Gastroesophageal sphincter (tissue), 4 donors: ENCODE measurements at regions not wholly inside any gene's neighbourhood (a gene's known extent, or its start where the extent isn't known, plus 50 kb on each side); places are given as distances from the start of the nearest gene placed in this dataset.

Experiments
- ATAC-seq: fragments of 150-250 bp; one replicate; pipeline ENCODE4 v1.9.1; 2016; ENCODE audit warnings: mild to moderate bottlenecking, moderate library complexity
- H3K27ac ChIP-seq, 4 donors: fragments of 200-600 bp; sonication (generic) in 3 of 4; 1 replicate in 3 of 4; 2 replicates in 1 of 4; pipeline ENCODE4 v1.5.1; 2016 to 2019
- H3K27me3 ChIP-seq: fragments of 200-600 bp; sonication (generic); one replicate; pipeline ENCODE4 v1.5.1; 2019
- H3K36me3 ChIP-seq, 2 donors: fragments of 200-600 bp; sonication (generic); one replicate each; pipeline ENCODE4 v1.5.1; 2019; ENCODE audit warnings: control low read depth in 1 of 2
- H3K4me1 ChIP-seq, 3 donors: fragments of 200-600 bp; sonication (generic); 1 replicate in 2 of 3; 2 replicates in 1 of 3; pipeline ENCODE4 v1.5.1; 2016 to 2019; ENCODE audit warnings: control low read depth in 2 of 3
- H3K4me3 ChIP-seq, 2 donors: fragments of 200-600 bp; sonication (generic); one replicate each; pipeline ENCODE4 v1.5.1; 2019; ENCODE audit warnings: mild to moderate bottlenecking in 1 of 2, moderate library complexity in 1 of 2
- H3K9me3 ChIP-seq, 3 donors: fragments of 200-600 bp; sonication (generic); one replicate each; pipeline ENCODE4 v1.5.1; 2017 to 2019; ENCODE audit warnings: control low read depth in 2 of 3
- EP300 ChIP-seq: sonication (generic); formaldehyde crosslinking; IDR thresholded peaks from one replicate; pipeline ENCODE4 v1.6.1; 2017; ENCODE audit warnings: antibody characterized with exemption, mild to moderate bottlenecking
- POLR2A ChIP-seq, 2 donors: fragments of 450-650 bp; IDR thresholded peaks; one replicate each; pipeline ENCODE4 v1.6.1; 2017; ENCODE audit warnings: antibody characterized with exemption in 2 of 2, mild to moderate bottlenecking in 2 of 2, moderate library complexity in 1 of 2
- POLR2AphosphoS5 ChIP-seq: sonication (generic); formaldehyde crosslinking; IDR thresholded peaks from one replicate; pipeline ENCODE4 v1.6.1; 2017; ENCODE audit warnings: antibody characterized with exemption
- WGBS, 2 donors: methylation state at CpG; one replicate each; pipeline ENCODE4 v1.1.5; 2018; ENCODE audit warnings: low coverage in 1 of 2; 5-methylcytosine and 5-hydroxymethylcytosine counted together
- TF ChIP-seq, protein P1 (sequence below), 4 experiments: fragments of 200-600 bp in 2 of 4; fragments of 450-650 bp in 2 of 4; sonication (generic) in 1 of 4; IDR thresholded peaks; one replicate each; pipeline ENCODE4 v1.5.1; 2017 to 2019; ENCODE audit warnings: antibody characterized with exemption in 4 of 4, mild to moderate bottlenecking in 2 of 4, moderate library complexity in 2 of 4

DNA sequence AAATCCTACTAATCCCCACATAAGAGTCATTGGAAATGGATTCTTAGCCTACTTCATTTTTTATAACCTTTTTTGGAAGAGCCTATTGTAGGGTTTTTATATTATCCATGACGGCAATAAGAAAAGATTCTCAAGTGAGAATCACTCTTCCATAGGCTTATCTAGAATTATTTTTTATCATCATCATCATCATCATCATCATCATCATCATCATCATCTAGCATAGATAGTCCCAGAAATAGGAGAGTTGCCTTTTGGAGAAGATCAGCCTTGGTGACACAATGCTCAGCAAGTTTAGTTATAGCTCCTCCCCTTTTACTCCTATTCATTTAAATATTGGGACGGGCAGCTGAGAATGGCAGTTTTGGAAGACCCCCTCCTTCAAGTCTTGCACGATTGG, 359.1 kb upstream of the SLC35B3 start:
- Histone ChIP-seq H3K4me3 (no peak overlapping the region), H3K27ac (no peak overlapping the region), H3K36me3 (no peaks in the 10 kb centered on the region), H3K9me3 (no peaks in the 10 kb centered on the region), H3K4me1 (no peaks in the 10 kb centered on the region), H3K27me3 (no peaks in the 10 kb centered on the region)
- WGBS, 2 donors, result 76 to 83% methylated on average over 3 of the region's 3 CpGs
- no peak for ATAC-seq
- TF ChIP-seq POLR2AphosphoS5, result no peak
- TF ChIP-seq POLR2A (IDR thresholded peaks at IDR 0.05), result no peak
- TF ChIP-seq EP300, result no peak
- TF ChIP-seq, protein P1, sequence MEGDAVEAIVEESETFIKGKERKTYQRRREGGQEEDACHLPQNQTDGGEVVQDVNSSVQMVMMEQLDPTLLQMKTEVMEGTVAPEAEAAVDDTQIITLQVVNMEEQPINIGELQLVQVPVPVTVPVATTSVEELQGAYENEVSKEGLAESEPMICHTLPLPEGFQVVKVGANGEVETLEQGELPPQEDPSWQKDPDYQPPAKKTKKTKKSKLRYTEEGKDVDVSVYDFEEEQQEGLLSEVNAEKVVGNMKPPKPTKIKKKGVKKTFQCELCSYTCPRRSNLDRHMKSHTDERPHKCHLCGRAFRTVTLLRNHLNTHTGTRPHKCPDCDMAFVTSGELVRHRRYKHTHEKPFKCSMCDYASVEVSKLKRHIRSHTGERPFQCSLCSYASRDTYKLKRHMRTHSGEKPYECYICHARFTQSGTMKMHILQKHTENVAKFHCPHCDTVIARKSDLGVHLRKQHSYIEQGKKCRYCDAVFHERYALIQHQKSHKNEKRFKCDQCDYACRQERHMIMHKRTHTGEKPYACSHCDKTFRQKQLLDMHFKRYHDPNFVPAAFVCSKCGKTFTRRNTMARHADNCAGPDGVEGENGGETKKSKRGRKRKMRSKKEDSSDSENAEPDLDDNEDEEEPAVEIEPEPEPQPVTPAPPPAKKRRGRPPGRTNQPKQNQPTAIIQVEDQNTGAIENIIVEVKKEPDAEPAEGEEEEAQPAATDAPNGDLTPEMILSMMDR (IDR thresholded peaks at IDR 0.05), result no peak

DNA sequence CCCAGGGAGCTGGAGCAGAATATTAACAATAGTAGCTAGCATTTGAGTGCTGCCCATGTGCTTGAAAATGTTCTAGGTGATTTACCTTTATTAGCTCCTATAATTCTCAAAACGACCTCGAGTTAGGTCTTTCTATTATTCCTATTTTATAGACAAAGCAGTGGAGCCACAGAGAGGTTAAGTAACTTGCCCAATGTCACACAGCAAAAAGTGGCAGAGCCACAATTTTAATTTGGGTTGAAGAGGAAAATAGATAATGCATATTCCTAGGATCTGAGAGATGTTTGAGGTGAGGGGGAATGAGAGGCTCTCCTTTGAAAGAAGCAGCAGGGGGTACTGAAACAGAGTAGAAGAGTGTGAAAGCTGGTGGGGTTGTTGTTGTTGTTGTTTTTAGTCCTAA, 354.5 kb upstream of the SLC35B3 start:
- H3K27ac ChIP-seq, result no peak overlapping the region
- H3K36me3 ChIP-seq, result no peaks in the 10 kb centered on the region
- no peak for ATAC-seq
- 89% methylated on average over 2 of the region's 2 CpGs; no CpG with 5 or more reads in 1 of the 2 donors for WGBS, 2 donors
- no peak overlapping the region for H3K4me3 ChIP-seq
- TF ChIP-seq, protein P1 (IDR thresholded peaks at IDR 0.05), result no peak
- TF ChIP-seq POLR2AphosphoS5 (no peak), EP300 (no peak), POLR2A (IDR thresholded peaks at IDR 0.05) (no peak)
- H3K9me3 ChIP-seq, result no peaks in the 10 kb centered on the region
- no peaks in the 10 kb centered on the region for H3K4me1 ChIP-seq
- no peaks in the 10 kb centered on the region for H3K27me3 ChIP-seq

DNA sequence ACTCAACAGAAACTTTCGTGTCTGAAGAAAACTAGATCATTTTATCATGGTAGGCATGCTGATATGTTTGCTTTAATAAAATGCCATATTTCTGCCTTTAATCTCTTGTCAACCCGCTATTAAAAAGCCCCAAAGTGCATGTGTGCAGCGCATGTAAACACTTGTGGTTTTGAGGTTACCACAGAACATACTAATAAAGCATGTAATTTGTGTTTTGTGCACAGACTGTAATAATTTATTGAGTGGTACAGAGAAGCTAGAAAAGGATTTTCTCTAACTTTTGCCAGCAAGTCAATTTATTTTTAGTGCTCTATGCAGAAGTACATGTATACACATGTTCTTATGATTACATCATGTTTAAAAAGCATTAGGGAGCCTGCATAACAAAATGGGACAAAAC, 349.9 kb upstream of the SLC35B3 start:
- H3K4me1 ChIP-seq, result no peaks in the 10 kb centered on the region
- H3K9me3 ChIP-seq, result no peaks in the 10 kb centered on the region
- WGBS, 2 donors, result 76 to 91% methylated on average over 3 of the region's 3 CpGs
- no peak for ATAC-seq
- no peak overlapping the region for H3K27ac ChIP-seq
- H3K4me3 ChIP-seq, result no peak overlapping the region
- no peaks in the 10 kb centered on the region for H3K27me3 ChIP-seq
- H3K36me3 ChIP-seq, result no peaks in the 10 kb centered on the region
- TF ChIP-seq POLR2AphosphoS5, result no peak
- TF ChIP-seq POLR2A (IDR thresholded peaks at IDR 0.05), result no peak
- no peak for TF ChIP-seq EP300
- TF ChIP-seq, protein P1 (IDR thresholded peaks at IDR 0.05), result no peak

DNA sequence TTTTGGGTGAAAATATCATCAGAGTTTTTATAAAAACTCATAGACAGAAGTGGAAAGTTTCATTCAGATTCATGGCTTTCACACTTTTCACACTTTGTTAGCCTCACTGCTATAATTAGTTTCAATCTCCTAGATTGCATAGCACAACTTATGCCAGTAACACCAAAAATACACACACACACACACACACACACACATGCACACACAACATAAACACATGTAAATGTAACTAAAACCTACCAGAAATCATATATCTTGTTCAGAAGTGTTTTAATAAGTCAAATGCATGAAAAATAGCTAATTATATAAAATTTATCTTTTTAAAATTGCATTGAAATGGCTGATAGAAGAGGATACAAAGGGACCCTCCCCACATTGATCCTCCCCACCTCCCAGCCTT, 347.8 kb upstream of the SLC35B3 start:
- no peak for ATAC-seq
- H3K4me3 ChIP-seq, result no peak overlapping the region
- H3K27me3 ChIP-seq, result no peaks in the 10 kb centered on the region
- no peaks in the 10 kb centered on the region for H3K9me3 ChIP-seq
- H3K27ac ChIP-seq, result no peak overlapping the region
- no peak for TF ChIP-seq POLR2AphosphoS5
- TF ChIP-seq POLR2A (IDR thresholded peaks at IDR 0.05), result no peak
- TF ChIP-seq, protein P1 (IDR thresholded peaks at IDR 0.05), result no peak
- TF ChIP-seq EP300, result no peak
- H3K36me3 ChIP-seq, result no peaks in the 10 kb centered on the region
- H3K4me1 ChIP-seq, result no peaks in the 10 kb centered on the region

DNA sequence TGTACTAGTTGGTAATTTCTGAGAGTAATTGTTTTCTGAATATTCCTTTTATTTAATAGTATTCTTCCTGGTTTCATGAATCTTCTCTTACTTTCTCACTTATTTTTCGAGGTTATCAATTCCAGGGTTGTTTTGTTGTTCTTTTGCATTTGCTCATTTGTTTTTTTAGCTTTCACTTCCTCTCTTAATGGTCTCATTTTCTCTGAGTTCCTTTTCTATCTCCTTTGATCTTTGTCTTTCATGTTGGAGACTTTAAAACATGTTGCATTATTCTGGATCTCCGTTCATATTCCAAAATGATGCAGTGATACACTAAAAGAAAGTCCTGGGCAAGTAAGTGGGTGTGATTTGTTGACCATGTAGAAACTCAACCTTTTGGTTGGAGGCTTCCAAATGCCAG, 345.3 kb upstream of the SLC35B3 start:
- Histone ChIP-seq H3K36me3 (no peaks in the 10 kb centered on the region), H3K27me3 (no peaks in the 10 kb centered on the region), H3K27ac (no peak overlapping the region), H3K4me3 (no peak overlapping the region), H3K9me3 (no peaks in the 10 kb centered on the region), H3K4me1 (no peaks in the 10 kb centered on the region)
- WGBS, 2 donors, result 83 to 89% methylated on average over 1 to 2 of the region's 2 CpGs
- ATAC-seq, result no peak
- TF ChIP-seq POLR2AphosphoS5 (no peak), EP300 (no peak), POLR2A (IDR thresholded peaks at IDR 0.05) (no peak)
- TF ChIP-seq, protein P1 (IDR thresholded peaks at IDR 0.05), result no peak
